Skeletal muscle satellite cell (primary cell): ENCODE measurements at regions not wholly inside any gene's neighbourhood (a gene's known extent, or its start where the extent isn't known, plus 50 kb on each side); places are given as distances from the start of the nearest gene placed in this dataset.
"Not testable (repeated sequence)": the region's sequence is repeated elsewhere in the genome, so short reads cannot be mapped to it uniquely, and the experiment has no call there.

Experiments used
- H3K27me3 ChIP-seq: 2 replicates; pipeline ENCODE4 v1.7.0; 2013; ENCODE audit warnings: low read length; ENCODE audit not compliant: control insufficient read depth, insufficient read depth
- H3K36me3 ChIP-seq: 2 replicates; pipeline ENCODE4 v1.7.0; 2013; ENCODE audit warnings: mild to moderate bottlenecking, control low read depth, low read length; ENCODE audit not compliant: insufficient read depth
- H3K4me1 ChIP-seq: 2 replicates; pipeline ENCODE4 v1.7.0; 2013; ENCODE audit warnings: low read length; ENCODE audit not compliant: control insufficient read depth, insufficient read depth
- H3K4me2 ChIP-seq: 2 replicates; pipeline ENCODE4 v1.7.0; 2013; ENCODE audit warnings: mild to moderate bottlenecking, low read length
- H3K4me3 ChIP-seq: 2 replicates; pipeline ENCODE4 v1.7.0; 2013; ENCODE audit warnings: low read length
- H3K9ac ChIP-seq: 2 replicates; pipeline ENCODE4 v1.7.0; 2013; ENCODE audit warnings: mild to moderate bottlenecking, low read depth, low read length, moderate library complexity
- H3K9me3 ChIP-seq: replicated peaks from 2 replicates; pipeline ENCODE4 v1.7.0; 2013; ENCODE audit warnings: mild to moderate bottlenecking, control low read depth, low read length

DNA sequence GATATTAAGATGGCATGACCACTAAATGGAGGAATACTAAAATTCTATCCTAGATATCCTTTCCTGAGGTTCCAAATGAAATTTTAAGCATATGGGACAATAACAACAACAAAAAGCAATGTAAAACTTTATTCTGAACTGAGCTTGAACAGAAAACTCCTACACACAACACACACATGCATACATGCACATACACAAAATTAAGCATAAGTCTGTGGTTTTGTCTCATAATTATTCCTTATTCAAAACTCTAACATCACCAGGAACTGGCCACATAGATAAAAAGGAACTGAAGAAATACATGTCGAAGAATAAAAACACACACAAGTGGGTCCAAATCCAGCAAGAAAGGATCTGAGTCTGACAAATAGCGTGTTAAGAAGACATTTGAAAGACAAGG is 168.0 kb downstream of the COX18 start:
- Histone ChIP-seq H3K9me3 (no peaks in the 10 kb centered on the region), H3K4me3 (no peak overlapping the region), H3K4me2 (no peak overlapping the region), H3K9ac (no peak overlapping the region), H3K27me3 (no peaks in the 10 kb centered on the region), H3K4me1 (peaks cover 3% of the 10 kb centered on the region), H3K36me3 (no peaks in the 10 kb centered on the region)

DNA sequence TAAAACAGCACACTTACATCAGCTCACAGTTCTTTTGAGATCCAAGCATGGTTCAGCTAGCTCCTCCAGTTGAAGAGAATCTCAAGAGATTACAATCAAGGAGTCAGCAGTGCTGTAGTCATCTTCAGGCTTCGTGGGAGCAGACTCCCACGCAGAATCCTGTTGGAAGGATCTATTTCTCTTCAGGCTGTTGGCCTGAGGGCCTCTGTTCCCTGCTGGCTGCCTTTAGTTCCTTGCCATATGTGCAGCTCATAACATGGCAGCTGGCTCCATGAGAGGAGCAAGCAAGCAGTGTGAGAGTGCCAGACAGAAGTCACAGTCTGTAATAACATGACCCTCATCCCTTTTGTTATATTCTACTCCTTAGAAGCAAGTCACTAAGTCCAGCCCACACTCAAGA is 168.6 kb downstream of the COX18 start:
- no peaks in the 10 kb centered on the region for H3K36me3 ChIP-seq
- H3K4me3 ChIP-seq, result no peak overlapping the region
- H3K4me1 ChIP-seq, result peaks cover 6% of the 10 kb centered on the region
- H3K9ac ChIP-seq, result no peak overlapping the region
- H3K4me2 ChIP-seq, result no peak overlapping the region
- H3K9me3 ChIP-seq, result no peaks in the 10 kb centered on the region
- no peaks in the 10 kb centered on the region for H3K27me3 ChIP-seq

DNA sequence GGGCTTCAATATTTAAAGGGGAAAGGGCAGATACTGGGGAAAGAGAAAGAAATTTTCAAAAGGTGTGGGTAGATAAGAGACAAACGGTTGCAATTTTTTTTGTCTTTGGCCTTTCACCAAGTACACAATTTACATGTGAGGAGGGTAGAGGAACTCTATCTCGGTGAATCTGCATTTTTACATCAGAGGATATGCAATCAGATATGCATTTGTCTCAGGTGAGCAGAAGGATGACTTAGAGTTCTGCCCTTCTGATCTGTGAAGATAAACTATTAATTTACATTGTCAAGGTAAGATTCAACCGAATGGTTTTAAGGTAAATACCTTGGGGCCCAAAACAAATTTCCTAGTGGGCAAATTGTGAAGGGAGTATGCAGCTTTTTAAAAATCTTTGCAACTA is 169.9 kb downstream of the COX18 start:
- Histone ChIP-seq H3K27me3 (no peaks in the 10 kb centered on the region), H3K9me3 (no peaks in the 10 kb centered on the region), H3K4me2 (no peak overlapping the region), H3K4me1 (peaks cover 8% of the 10 kb centered on the region), H3K36me3 (no peaks in the 10 kb centered on the region), H3K4me3 (no peak overlapping the region), H3K9ac (no peak overlapping the region)

DNA sequence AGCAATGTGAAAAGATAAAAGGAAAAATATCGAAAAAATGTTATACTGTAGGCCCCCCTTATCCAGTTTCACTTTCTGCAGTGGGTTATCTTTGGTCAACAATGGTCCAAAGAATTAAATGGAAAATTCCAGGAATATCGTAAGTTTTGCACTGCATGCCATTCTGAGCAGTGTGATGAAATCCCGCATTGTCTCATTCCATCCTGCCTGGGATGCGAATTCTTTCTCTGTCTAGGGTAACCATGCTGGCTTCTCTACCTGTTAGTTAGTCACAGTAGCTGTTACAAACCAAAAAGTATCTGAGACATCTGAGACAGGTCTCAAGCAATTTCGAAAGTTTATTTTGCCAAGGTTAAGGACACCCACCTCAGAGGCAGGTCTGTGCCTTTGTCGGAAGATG is 170.3 kb downstream of the COX18 start:
- H3K27me3 ChIP-seq, result no peaks in the 10 kb centered on the region
- no peak overlapping the region for H3K4me3 ChIP-seq
- no peaks in the 10 kb centered on the region for H3K9me3 ChIP-seq
- H3K9ac ChIP-seq, result no peak overlapping the region
- H3K36me3 ChIP-seq, result no peaks in the 10 kb centered on the region
- H3K4me2 ChIP-seq, result no peak overlapping the region
- peaks cover 8% of the 10 kb centered on the region for H3K4me1 ChIP-seq

DNA sequence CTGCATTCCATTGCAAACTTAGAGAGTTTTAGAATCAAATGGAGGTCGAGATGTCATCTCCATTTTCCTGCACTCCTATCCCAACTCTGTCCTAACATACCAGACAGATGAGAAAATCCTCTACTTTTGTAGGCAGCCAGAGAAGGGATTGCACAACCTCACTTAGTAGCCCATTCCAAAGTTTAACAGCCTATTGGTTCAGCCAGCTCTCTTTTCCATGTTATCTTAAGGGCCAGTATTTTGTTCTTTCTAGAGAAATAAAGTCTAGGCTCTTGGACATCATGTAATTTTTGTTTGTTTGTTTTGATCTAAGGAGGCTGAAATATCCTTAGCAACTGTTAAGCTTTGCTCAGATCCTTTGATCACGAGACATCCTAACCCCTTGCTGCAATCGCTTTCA is 173.0 kb downstream of the COX18 start:
- H3K9ac ChIP-seq, result no peak overlapping the region
- no peak overlapping the region for H3K4me2 ChIP-seq
- H3K27me3 ChIP-seq, result no peaks in the 10 kb centered on the region
- no peak overlapping the region for H3K4me3 ChIP-seq
- H3K9me3 ChIP-seq, result no peaks in the 10 kb centered on the region
- no peaks in the 10 kb centered on the region for H3K36me3 ChIP-seq
- H3K4me1 ChIP-seq, result peaks cover 8% of the 10 kb centered on the region

DNA sequence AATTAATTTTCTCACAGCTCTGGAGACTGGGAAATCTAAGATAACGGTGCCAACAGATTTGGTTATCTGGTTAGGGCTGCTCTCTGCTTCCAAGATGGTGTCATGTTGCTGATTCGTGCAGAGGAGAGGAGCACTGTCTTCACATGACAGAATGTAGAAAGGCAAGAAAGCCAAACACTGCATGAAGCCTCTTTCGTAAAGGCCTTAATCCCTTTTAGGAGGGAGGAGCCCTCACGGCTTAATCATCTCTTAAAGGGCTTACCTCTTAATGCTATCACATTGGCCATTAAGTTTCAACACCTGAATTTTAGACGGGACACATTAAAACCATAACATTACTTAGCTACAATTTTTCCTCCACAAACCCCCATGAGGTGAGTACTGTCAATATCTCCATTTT is 174.1 kb downstream of the COX18 start:
- peaks cover 8% of the 10 kb centered on the region for H3K4me1 ChIP-seq
- H3K27me3 ChIP-seq, result no peaks in the 10 kb centered on the region
- no peak overlapping the region for H3K9ac ChIP-seq
- H3K4me2 ChIP-seq, result no peak overlapping the region
- no peaks in the 10 kb centered on the region for H3K9me3 ChIP-seq
- no peaks in the 10 kb centered on the region for H3K36me3 ChIP-seq
- no peak overlapping the region for H3K4me3 ChIP-seq

DNA sequence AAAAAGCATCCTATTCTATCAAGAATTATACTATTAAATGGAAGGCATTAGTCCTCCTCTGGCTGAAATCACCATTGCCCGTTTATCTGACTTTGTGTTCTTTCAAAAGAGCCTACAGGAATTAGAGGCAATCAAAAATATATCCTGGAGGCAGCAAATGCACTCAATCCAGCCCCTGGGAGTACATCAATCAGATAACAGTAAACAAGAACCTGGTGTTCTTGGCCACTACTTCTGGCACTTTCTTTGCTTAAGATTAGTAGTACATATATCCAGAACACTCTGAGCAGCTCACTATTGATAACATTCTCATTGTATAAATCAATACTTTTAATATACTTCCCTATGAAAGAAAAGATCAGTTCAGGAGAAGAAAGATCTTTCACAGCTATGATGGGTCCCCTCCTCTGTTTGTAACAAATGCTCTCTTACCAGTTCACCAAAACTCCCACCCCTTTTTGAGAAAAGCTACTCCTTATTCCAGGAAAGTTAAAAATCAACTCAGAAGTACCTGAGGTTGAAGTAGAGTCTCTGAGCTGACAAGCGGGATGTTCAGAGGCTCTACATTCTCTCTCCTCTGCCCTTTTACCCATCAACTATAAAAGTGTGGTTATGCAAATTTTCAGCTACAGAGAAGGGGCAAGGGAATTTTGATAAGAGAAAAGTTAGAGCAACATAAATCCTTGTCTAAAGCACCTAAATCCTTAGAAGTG is 176.0 kb downstream of the COX18 start:
- no peaks in the 10 kb centered on the region for H3K36me3 ChIP-seq
- peaks cover 8% of the 10 kb centered on the region for H3K4me1 ChIP-seq
- H3K9me3 ChIP-seq, result no peaks in the 10 kb centered on the region

DNA sequence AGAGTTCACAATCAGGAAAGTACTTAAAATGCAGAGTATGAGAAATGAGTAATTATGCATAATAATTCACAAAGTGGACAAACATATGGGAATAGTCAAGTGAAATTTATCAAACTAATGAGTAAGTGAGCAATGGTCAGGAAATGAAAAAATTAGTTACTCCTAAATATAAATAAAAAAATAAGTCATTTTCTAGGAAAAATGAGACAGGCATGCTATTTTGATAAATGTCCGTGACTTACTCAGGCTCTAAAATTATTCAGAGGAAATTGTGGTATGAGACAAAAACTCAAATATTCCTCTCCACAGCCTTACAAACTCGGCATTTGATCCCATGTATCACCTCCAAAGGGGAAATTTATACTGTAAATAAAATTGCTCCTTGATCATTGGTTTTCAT is 181.2 kb downstream of the COX18 start:
- H3K36me3 ChIP-seq, result no peaks in the 10 kb centered on the region
- no peak overlapping the region for H3K4me2 ChIP-seq
- H3K27me3 ChIP-seq, result no peaks in the 10 kb centered on the region
- no peaks in the 10 kb centered on the region for H3K4me1 ChIP-seq
- H3K9me3 ChIP-seq, result no peaks in the 10 kb centered on the region
- H3K9ac ChIP-seq, result no peak overlapping the region
- H3K4me3 ChIP-seq, result no peak overlapping the region

More for the DNA sequence above, 176.0 kb downstream of the COX18 start:
- Histone ChIP-seq H3K27me3 (no peaks in the 10 kb centered on the region), H3K9ac (no peak overlapping the region), H3K4me3 (no peak overlapping the region), H3K4me2 (no peak overlapping the region)

DNA sequence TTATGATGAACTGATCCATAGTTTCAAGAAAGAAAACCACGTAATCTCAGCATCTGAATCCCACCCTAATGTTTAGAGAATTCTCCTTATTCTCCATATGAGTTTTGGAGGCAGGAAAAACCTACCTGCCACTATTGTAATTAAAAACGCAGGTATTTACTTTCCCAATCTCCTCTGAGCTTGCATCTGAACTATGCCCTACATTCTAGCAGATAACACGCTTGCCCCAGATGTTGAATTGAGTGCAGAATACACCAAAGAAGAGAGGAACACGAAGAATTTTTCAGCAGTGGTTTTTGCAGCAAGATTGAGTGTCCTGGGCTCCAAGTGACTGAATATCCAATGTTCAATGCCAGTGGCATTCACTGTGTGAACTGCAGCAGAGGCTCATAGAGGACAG is 182.4 kb downstream of the COX18 start:
- H3K9me3 ChIP-seq, result no peaks in the 10 kb centered on the region
- no peaks in the 10 kb centered on the region for H3K36me3 ChIP-seq
- H3K4me1 ChIP-seq, result no peaks in the 10 kb centered on the region
- no peak overlapping the region for H3K4me3 ChIP-seq
- H3K4me2 ChIP-seq, result no peak overlapping the region
- H3K9ac ChIP-seq, result no peak overlapping the region
- H3K27me3 ChIP-seq, result no peaks in the 10 kb centered on the region

DNA sequence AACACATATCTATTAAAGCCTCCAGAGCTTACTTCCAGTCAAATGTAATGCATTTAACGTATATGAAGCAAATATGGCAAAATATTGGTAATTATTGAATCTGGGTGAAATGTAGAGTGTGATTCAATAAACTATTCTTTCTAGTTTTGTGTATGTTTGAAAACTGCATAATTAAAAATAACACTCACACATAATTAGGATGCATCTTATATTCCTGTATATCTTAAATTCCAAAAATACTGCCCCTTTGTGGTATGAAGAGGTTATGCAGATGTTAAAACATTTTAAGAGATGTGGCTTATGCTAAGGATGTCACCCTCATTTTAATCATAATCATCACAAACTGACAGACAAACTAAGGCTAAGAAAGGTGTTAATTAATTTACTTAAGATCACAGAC is 182.9 kb downstream of the COX18 start:
- H3K27me3 ChIP-seq, result no peaks in the 10 kb centered on the region

DNA sequence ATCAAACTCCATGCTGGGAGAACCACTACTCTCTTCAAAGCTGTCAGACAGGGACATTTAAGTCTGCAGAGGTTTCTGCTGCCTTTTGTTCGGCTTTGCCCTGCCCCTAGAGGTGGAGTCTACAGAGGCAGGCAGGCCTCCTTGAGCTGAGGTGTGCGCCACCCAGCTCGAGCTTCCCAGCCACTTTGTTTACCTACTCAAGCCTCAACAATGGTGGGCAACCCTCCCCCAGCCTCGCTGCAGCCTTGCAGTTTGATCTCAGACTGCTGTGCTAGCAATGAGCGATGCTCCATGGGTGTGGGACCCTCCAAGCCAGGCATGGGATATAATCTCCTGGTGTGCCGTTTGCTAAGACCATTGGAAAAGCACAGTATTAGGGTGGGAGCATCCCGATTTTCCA is 185.3 kb downstream of the COX18 start:
- not testable (repeated sequence) for H3K4me3 ChIP-seq, H3K9ac ChIP-seq, H3K27me3 ChIP-seq, H3K9me3 ChIP-seq, H3K36me3 ChIP-seq, H3K4me1 ChIP-seq, H3K4me2 ChIP-seq

More for the DNA sequence above, 182.9 kb downstream of the COX18 start:
- no peaks in the 10 kb centered on the region for H3K9me3 ChIP-seq
- H3K9ac ChIP-seq, result no peak overlapping the region
- no peaks in the 10 kb centered on the region for H3K4me1 ChIP-seq
- no peaks in the 10 kb centered on the region for H3K36me3 ChIP-seq
- H3K4me3 ChIP-seq, result no peak overlapping the region
- no peak overlapping the region for H3K4me2 ChIP-seq

DNA sequence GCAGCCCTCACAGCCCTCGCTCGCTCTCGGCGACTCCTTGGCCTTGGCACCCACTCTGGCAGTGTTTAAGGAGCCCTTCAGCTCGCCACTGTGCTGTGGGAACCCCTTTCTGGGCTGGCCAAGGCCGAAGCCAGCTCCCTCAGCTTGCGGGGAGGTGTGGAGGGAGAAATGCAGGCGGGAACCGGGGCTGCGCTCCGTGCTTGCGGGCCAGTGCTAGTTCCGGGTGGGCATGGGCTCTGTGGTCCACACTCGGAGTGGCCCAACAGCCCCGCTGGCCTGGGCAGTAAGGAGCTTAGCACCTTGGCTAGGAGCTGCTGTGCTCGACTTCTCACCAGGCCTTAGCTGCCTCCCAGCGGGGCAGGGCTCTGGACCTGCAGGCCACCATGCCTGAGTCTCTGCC is 192.6 kb downstream of the COX18 start:
- H3K4me3 ChIP-seq, result no peak overlapping the region
- H3K27me3 ChIP-seq, result no peaks in the 10 kb centered on the region
- H3K4me1 ChIP-seq, result no peaks in the 10 kb centered on the region
- no peak overlapping the region for H3K9ac ChIP-seq
- no peak overlapping the region for H3K4me2 ChIP-seq
- H3K9me3 ChIP-seq, result no peaks in the 10 kb centered on the region
- H3K36me3 ChIP-seq, result no peaks in the 10 kb centered on the region
